ENCODE measurements at regions not wholly inside any gene's neighbourhood (a gene's known extent, or its start where the extent isn't known, plus 50 kb on each side); places are given as distances from the start of the nearest gene placed in this dataset.

GRCh38 chr3:107098864-107099263, 278.4 kb upstream of the CCDC54 start:
- no peaks in the 10 kb centered on the region for H3K36me3 ChIP-seq (ENCODE audit: control insufficient read depth, insufficient read depth, low read length)
- H3K27ac ChIP-seq (ENCODE audit: low read length) = no peak overlapping the region
- no peaks in the 10 kb centered on the region for H3K9me3 ChIP-seq (ENCODE audit: control insufficient read depth, low read depth, low read length)
- no peak overlapping the region for H3K4me3 ChIP-seq (ENCODE audit: low read length)
- no peak for DNase-seq
- no peaks in the 10 kb centered on the region for H3K27me3 ChIP-seq (ENCODE audit: control insufficient read depth, insufficient read depth, low read length)
- no peaks in the 10 kb centered on the region for H3K4me1 ChIP-seq (ENCODE audit: control insufficient read depth, insufficient read depth, low read length)

GRCh38 chr3:107100137-107100536, 277.1 kb upstream of the CCDC54 start:
- H3K27me3 ChIP-seq (ENCODE audit: control insufficient read depth, insufficient read depth, low read length) = no peaks in the 10 kb centered on the region
- no peaks in the 10 kb centered on the region for H3K9me3 ChIP-seq (ENCODE audit: control insufficient read depth, low read depth, low read length)
- no CpG with 5 or more reads among the region's 1 CpG for whole genome bisulfite sequencing (ENCODE audit: insufficient coverage, low lambda C conversion rate)
- DNase-seq = no peak
- no peaks in the 10 kb centered on the region for H3K4me1 ChIP-seq (ENCODE audit: control insufficient read depth, insufficient read depth, low read length)
- no peak overlapping the region for H3K4me3 ChIP-seq (ENCODE audit: low read length)
- no peak overlapping the region for H3K27ac ChIP-seq (ENCODE audit: low read length)
- H3K36me3 ChIP-seq (ENCODE audit: control insufficient read depth, insufficient read depth, low read length) = no peaks in the 10 kb centered on the region

GRCh38 chr3:107100573-107100972, 276.7 kb upstream of the CCDC54 start:
- H3K27me3 ChIP-seq (ENCODE audit: control insufficient read depth, insufficient read depth, low read length) = no peaks in the 10 kb centered on the region
- no peaks in the 10 kb centered on the region for H3K36me3 ChIP-seq (ENCODE audit: control insufficient read depth, insufficient read depth, low read length)
- no peak for DNase-seq
- H3K27ac ChIP-seq (ENCODE audit: low read length) = no peak overlapping the region
- H3K9me3 ChIP-seq (ENCODE audit: control insufficient read depth, low read depth, low read length) = no peaks in the 10 kb centered on the region
- WGBS (ENCODE audit: insufficient coverage, low lambda C conversion rate) = no CpG with 5 or more reads among the region's 1 CpG
- H3K4me1 ChIP-seq (ENCODE audit: control insufficient read depth, insufficient read depth, low read length) = no peaks in the 10 kb centered on the region
- no peak overlapping the region for H3K4me3 ChIP-seq (ENCODE audit: low read length)

GRCh38 chr3:107103786-107104185, 273.5 kb upstream of the CCDC54 start:
- Histone ChIP-seq H3K27ac (ENCODE audit: low read length) (no peak overlapping the region), H3K27me3 (ENCODE audit: control insufficient read depth, insufficient read depth, low read length) (no peaks in the 10 kb centered on the region), H3K9me3 (ENCODE audit: control insufficient read depth, low read depth, low read length) (peaks cover 2% of the 10 kb centered on the region), H3K4me1 (ENCODE audit: control insufficient read depth, insufficient read depth, low read length) (no peaks in the 10 kb centered on the region), H3K36me3 (ENCODE audit: control insufficient read depth, insufficient read depth, low read length) (no peaks in the 10 kb centered on the region), H3K4me3 (ENCODE audit: low read length) (no peak overlapping the region)
- DNase-seq = no peak
- WGBS (ENCODE audit: insufficient coverage, low lambda C conversion rate) = no CpG with 5 or more reads among the region's 2 CpGs

- H3K27ac ChIP-seq (ENCODE audit: low read length) = no peak overlapping the region
- no peaks in the 10 kb centered on the region for H3K36me3 ChIP-seq (ENCODE audit: control insufficient read depth, insufficient read depth, low read length)
- 100% methylated on average over 1 of the region's 7 CpGs for WGBS (ENCODE audit: insufficient coverage, low lambda C conversion rate)
- DNase-seq = no peak
- peaks cover 2% of the 10 kb centered on the region for H3K9me3 ChIP-seq (ENCODE audit: control insufficient read depth, low read depth, low read length)
- H3K27me3 ChIP-seq (ENCODE audit: control insufficient read depth, insufficient read depth, low read length) = no peaks in the 10 kb centered on the region
- H3K4me3 ChIP-seq (ENCODE audit: low read length) = no peak overlapping the region
- no peaks in the 10 kb centered on the region for H3K4me1 ChIP-seq (ENCODE audit: control insufficient read depth, insufficient read depth, low read length)
Observed at GRCh38 chr3:107106316-107106715, 270.9 kb upstream of the CCDC54 start.

- Histone ChIP-seq H3K4me3 (ENCODE audit: low read length) (no peak overlapping the region), H3K9me3 (ENCODE audit: control insufficient read depth, low read depth, low read length) (peaks cover 2% of the 10 kb centered on the region), H3K27me3 (ENCODE audit: control insufficient read depth, insufficient read depth, low read length) (no peaks in the 10 kb centered on the region), H3K4me1 (ENCODE audit: control insufficient read depth, insufficient read depth, low read length) (no peaks in the 10 kb centered on the region), H3K36me3 (ENCODE audit: control insufficient read depth, insufficient read depth, low read length) (no peaks in the 10 kb centered on the region), H3K27ac (ENCODE audit: low read length) (no peak overlapping the region)
- WGBS (ENCODE audit: insufficient coverage, low lambda C conversion rate) = no CpG with 5 or more reads among the region's 8 CpGs
- no peak for DNase-seq
Observed at GRCh38 chr3:107106907-107107306, 270.3 kb upstream of the CCDC54 start.

- WGBS (ENCODE audit: insufficient coverage, low lambda C conversion rate) = no CpG with 5 or more reads among the region's 3 CpGs
- no peak overlapping the region for H3K4me3 ChIP-seq (ENCODE audit: low read length)
- no peaks in the 10 kb centered on the region for H3K27me3 ChIP-seq (ENCODE audit: control insufficient read depth, insufficient read depth, low read length)
- no peaks in the 10 kb centered on the region for H3K4me1 ChIP-seq (ENCODE audit: control insufficient read depth, insufficient read depth, low read length)
- H3K27ac ChIP-seq (ENCODE audit: low read length) = no peak overlapping the region
- DNase-seq = no peak
- H3K36me3 ChIP-seq (ENCODE audit: control insufficient read depth, insufficient read depth, low read length) = no peaks in the 10 kb centered on the region
- peaks cover 2% of the 10 kb centered on the region for H3K9me3 ChIP-seq (ENCODE audit: control insufficient read depth, low read depth, low read length)
Observed at GRCh38 chr3:107110596-107111305, 266.5 kb upstream of the CCDC54 start.

GRCh38 chr3:107111872-107112271, 265.4 kb upstream of the CCDC54 start:
- no peak for DNase-seq
- Histone ChIP-seq H3K27me3 (ENCODE audit: control insufficient read depth, insufficient read depth, low read length) (no peaks in the 10 kb centered on the region), H3K9me3 (ENCODE audit: control insufficient read depth, low read depth, low read length) (peaks cover 2% of the 10 kb centered on the region), H3K36me3 (ENCODE audit: control insufficient read depth, insufficient read depth, low read length) (no peaks in the 10 kb centered on the region), H3K4me3 (ENCODE audit: low read length) (no peak overlapping the region), H3K4me1 (ENCODE audit: control insufficient read depth, insufficient read depth, low read length) (no peaks in the 10 kb centered on the region), H3K27ac (ENCODE audit: low read length) (no peak overlapping the region)
- no CpG with 5 or more reads among the region's 2 CpGs for WGBS (ENCODE audit: insufficient coverage, low lambda C conversion rate)

GRCh38 chr3:107112356-107112755, 264.9 kb upstream of the CCDC54 start:
- Histone ChIP-seq H3K4me3 (ENCODE audit: low read length) (no peak overlapping the region), H3K4me1 (ENCODE audit: control insufficient read depth, insufficient read depth, low read length) (no peaks in the 10 kb centered on the region), H3K9me3 (ENCODE audit: control insufficient read depth, low read depth, low read length) (no peaks in the 10 kb centered on the region), H3K27ac (ENCODE audit: low read length) (no peak overlapping the region), H3K36me3 (ENCODE audit: control insufficient read depth, insufficient read depth, low read length) (no peaks in the 10 kb centered on the region), H3K27me3 (ENCODE audit: control insufficient read depth, insufficient read depth, low read length) (no peaks in the 10 kb centered on the region)
- DNase-seq = no peak
- 100% methylated on average over 1 of the region's 1 CpG for WGBS (ENCODE audit: insufficient coverage, low lambda C conversion rate)

GRCh38 chr3:107116251-107116650, 261.0 kb upstream of the CCDC54 start:
- Histone ChIP-seq H3K27me3 (ENCODE audit: control insufficient read depth, insufficient read depth, low read length) (no peaks in the 10 kb centered on the region), H3K27ac (ENCODE audit: low read length) (no peak overlapping the region), H3K9me3 (ENCODE audit: control insufficient read depth, low read depth, low read length) (no peaks in the 10 kb centered on the region), H3K4me3 (ENCODE audit: low read length) (no peak overlapping the region), H3K4me1 (ENCODE audit: control insufficient read depth, insufficient read depth, low read length) (no peaks in the 10 kb centered on the region), H3K36me3 (ENCODE audit: control insufficient read depth, insufficient read depth, low read length) (no peaks in the 10 kb centered on the region)
- DNase-seq = no peak
- no CpG with 5 or more reads among the region's 17 CpGs for WGBS (ENCODE audit: insufficient coverage, low lambda C conversion rate)

- Histone ChIP-seq H3K27ac (ENCODE audit: low read length) (no peak overlapping the region), H3K9me3 (ENCODE audit: control insufficient read depth, low read depth, low read length) (no peaks in the 10 kb centered on the region), H3K27me3 (ENCODE audit: control insufficient read depth, insufficient read depth, low read length) (no peaks in the 10 kb centered on the region), H3K4me3 (ENCODE audit: low read length) (no peak overlapping the region), H3K36me3 (ENCODE audit: control insufficient read depth, insufficient read depth, low read length) (no peaks in the 10 kb centered on the region), H3K4me1 (ENCODE audit: control insufficient read depth, insufficient read depth, low read length) (no peaks in the 10 kb centered on the region)
- no peak for DNase-seq
- no CpG with 5 or more reads among the region's 4 CpGs for WGBS (ENCODE audit: insufficient coverage, low lambda C conversion rate)
Observed at GRCh38 chr3:107117156-107117555, 260.1 kb upstream of the CCDC54 start.
